GM18867 (cell line): ENCODE measurements at regions not wholly inside any gene's neighbourhood (a gene's known extent, or its start where the extent isn't known, plus 50 kb on each side); places are given as distances from the start of the nearest gene placed in this dataset.
A peak's percentile ranks its signal among the peaks of the same experiment; 100 is the strongest.

Experiments
- ATAC-seq: cut with Tn5 transposase; IDR thresholded peaks from one replicate; pipeline ENCODE4 v1.9.1; 2021; ENCODE audit warnings: mild to moderate bottlenecking, moderate library complexity; ENCODE audit not compliant: unreplicated experiment

DNA sequence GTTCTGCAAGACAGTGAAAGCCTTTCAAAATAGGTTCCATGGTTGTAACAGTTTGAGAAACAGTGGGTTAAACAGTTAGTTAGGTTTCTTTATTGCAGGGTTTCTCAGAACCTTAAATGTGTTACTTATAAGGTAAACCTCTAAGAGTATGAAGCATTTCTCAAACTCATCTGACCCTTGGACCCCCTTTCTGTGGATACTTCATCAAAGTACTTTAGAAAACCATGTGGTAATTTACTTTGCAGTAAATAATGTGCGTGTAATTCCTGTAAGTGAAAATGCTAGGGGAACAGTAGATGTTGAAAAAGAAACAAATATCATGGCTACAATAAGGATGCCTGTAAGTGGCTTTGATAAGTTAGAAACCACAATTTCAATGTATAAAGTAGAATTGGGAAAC is 354.6 kb upstream of the RARB start:
- no peak for ATAC-seq

DNA sequence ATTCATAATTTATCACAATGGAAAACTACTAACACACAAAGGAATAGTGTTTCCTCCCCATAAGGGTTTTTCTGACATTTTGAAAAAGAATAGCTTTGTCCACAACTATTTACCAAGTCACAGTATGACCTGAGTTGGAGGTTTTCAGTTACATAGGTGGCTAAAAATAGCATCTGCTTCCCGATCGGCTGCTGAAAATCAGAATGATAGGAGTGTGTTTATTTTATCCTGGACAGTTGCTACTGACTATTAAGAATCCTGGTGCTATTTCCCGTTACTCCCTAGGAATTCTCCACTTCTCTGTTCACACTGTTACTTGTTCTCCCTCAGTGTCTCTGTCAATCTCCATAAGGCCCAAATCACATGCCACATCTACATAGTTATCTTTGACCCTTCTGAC is 353.9 kb upstream of the RARB start:
- ATAC-seq: no peak

DNA sequence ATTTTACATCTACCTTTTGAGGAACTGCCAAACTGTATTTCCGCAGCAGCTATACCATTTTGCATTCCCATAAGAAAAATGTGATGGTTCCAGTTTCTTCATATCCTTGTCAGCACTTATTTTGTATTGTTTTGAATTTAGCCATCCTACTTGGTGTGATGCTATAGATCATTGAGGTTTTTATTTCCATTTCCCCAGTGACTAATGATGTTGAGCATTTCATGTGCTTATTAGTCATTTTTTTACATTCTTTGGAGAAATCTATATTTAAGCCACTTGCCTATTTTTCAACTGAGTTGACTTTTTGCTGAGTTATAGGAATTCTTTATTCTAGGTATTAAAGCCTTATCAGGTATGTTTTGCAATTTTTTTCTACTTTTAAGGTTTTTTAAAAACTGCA is 347.6 kb upstream of the RARB start:
- ATAC-seq: no peak

DNA sequence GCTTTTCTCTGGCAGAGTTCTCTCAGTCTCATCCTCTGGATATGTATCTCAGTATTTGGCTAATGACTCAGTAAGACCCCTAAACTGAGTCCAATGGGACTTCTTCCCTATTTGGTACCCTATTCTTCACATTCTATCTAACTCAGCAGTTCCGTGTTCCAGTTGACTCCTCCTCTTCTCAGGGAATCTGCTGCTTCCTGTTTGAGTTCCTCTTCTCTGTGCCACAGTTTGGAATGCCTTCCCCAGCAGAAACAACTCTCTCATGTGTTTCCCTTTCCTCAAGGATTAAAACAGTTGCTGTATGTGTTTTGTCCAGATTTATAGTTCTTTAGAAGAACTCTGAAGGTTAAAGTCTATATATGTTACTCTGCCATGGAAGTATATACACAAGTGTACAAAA is 344.0 kb upstream of the RARB start:
- no peak for ATAC-seq

DNA sequence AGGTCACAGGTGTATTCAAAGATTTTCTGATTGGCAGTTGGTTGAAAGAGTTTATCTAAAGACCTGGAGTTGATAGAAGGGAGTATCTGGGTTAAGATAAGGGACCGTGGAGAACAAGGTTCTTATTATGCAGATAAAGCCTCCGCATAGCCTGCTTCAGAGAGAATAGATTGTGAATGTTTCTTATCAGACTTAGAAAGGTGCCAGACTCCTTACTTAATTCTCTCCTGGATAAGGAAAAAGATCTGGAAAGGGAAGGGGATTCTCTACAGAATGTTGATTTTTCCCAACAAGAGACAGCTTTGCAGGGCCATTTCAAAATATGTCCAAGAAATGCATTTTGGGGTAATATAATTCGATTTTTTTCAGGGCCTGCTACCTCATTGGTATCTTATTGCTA is 341.3 kb upstream of the RARB start:
- ATAC-seq: no peak

DNA sequence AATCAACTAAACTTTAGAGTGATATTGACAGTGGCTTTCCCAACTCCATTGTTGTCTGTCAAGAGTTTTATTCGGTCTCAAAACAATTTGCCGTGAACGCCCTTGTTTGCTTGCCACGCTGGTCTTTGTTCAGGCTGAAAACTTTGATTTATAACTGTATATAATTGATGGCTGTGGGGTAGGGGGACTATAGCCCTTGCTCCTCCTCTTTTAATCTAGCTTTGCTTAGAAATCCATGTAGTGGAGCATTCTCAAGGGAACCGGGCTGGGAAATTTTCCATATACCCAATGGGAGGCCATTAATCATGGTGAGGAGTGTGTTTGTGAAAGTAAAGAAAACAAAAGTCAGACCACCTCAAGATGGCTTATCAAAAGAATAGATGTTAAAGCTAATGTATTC is 339.8 kb upstream of the RARB start:
- ATAC-seq: no peak

DNA sequence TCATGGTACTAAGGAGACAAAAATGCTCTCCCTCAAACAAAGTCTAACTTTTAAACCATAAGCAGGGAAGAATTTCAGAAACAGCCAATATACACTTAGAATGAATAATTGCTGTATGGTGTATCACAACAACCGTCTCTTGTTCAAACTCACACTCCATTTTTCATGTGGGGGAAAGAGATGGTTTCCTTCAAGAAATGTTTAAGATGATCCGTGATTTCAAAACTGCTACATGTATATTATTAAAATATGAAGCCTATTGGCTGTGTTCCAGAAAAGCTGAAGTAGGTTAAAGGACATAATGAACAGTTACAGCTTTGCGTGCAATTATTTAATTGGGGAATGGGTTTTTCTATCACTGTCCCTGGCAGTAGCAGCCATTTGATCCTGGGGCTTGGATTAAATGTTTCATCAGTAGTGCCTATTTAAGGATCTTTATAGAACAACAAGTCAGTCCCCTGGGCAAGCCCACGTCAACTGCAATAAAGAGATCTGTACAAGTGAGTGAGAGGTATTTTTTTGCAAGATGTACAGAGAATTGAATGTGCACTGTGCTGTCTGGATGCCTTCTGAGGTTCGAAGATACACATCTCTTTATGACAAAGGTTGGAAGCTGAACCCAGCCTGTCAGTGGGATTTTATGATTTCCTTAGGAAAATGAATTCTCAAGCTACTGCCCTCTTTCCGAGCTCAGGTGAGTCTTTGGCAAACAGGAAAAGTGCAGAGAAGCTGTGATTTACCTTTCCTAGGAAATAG is 337.2 kb upstream of the RARB start:
- ATAC-seq: no peak

DNA sequence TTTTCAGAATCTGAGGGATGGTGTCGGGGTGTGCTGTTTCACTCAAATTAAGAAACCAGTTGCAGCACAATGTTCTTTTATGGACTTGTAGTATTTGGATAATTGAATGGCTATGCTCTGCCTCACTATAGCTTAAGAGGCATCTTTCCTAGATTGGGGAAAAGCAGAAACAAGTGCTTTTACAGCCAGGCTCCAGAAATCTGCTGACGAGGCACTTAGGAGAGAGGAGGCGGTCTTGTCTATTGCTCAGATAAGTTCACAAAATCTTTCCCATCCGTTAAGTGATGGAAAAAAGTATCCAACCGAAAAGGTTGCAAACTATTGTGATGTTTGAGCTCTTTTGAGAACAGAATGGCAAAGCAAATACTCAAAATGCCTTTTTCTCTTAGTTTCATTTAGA is 336.1 kb upstream of the RARB start:
- ATAC-seq: no peak

DNA sequence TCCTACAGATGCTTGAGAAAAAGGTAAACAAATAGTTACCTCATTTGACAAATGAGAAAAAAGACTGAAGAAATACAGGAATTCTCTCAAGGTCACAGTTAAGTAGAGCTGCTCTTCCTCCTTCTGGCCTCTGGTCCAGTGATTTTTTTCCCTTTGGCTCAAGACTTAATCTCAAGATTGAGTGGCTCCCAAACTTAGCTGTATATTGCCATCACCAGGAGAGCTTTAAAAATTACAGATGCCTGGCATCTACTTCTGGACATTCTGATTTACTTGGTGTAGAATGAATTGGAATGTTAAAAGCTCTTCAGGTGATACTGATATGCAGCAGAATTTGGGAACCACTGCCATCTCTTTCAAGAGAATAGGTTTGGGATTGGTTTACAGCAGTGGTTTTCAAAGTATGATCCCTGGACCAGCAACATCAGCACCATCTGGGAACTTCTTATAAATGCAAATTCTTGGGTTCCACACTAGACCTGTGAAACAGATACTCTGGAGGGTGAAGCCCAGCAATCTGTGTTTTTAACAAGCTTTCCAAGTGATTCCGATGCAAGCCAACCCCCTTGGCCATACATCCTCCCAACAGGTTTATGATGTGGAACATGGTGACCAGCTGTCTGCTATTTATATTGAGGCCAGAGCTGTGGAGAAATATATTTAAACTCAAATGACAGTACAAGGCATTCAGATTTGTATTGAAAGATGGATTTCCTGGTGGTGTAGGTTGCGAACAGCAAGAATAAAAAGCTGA is 333.0 kb upstream of the RARB start:
- no peak for ATAC-seq

DNA sequence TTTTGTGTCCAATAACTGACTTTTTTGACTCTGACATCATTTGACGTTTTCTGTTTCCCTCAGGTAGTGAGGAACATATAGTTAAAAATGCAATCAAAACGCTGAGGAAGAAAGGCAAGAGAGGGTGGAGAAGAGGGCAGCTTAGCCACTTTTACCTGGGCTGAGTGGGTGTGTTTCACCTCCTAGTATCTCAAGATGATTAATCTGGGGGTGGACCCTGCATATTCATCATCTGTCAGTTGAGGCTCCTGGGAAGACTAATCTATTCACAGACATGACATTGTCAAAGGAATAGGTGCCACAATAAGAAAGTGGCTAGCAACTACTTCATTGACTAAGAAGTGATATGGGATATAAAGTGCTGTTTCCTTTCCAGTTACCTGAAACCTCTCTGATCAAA is 331.5 kb upstream of the RARB start:
- no peak for ATAC-seq

DNA sequence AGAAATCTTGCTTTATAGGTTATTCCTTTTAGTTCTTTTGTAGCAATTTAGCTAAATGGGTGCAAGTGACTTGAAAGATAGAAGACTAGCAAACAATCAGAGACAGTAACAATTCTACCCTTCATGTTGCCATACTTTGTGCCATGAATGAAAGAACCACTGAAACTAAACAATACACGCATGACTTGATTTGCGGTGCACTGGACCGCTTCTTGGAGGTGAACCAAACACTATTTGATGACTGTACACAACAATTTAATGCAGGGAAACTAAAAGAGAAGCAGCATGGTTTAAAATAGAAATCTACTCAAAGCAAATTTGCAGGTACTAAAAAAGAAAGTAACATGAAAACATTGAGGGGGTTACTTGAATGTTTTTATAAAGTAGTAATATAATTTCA is 331.0 kb upstream of the RARB start:
- peak; percentile 62 for ATAC-seq

DNA sequence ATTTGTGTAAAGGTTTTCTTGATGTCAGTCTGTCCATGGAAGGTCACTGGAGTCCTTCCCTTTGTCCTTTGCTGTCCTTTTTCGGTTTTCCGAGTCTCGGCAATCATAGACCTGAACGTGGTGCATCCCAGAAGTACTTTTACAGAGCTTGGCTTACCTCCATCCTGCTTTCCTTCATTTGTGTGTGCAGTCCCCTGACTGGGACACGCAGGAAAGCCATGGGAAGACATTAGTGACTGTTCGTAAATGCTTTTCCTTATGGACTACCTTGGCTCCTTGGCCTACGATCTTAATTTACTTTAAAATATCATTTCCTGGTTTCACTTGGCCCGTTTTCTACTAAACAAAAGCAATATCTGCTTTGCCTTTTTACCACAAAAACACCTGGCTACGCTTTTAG is 328.4 kb upstream of the RARB start:
- ATAC-seq: no peak

DNA sequence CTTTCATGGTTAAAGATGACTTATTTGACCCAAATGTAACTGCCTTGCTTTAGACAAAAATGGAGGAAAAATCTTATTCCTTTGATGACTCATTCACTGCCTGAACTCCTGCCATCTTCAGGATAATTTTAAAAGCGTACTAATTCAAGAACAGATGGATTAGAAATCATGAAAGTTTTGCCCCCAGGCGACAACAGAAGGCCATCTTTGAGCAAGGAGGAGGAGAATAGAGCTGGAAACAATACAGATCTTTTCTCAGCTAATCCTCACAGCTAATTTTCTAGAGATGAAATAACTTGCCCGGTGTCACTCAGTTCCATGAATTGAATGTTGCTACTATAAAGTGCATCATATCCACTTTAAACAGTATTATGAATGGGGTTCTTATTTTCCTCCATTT is 324.7 kb upstream of the RARB start:
- no peak for ATAC-seq

DNA sequence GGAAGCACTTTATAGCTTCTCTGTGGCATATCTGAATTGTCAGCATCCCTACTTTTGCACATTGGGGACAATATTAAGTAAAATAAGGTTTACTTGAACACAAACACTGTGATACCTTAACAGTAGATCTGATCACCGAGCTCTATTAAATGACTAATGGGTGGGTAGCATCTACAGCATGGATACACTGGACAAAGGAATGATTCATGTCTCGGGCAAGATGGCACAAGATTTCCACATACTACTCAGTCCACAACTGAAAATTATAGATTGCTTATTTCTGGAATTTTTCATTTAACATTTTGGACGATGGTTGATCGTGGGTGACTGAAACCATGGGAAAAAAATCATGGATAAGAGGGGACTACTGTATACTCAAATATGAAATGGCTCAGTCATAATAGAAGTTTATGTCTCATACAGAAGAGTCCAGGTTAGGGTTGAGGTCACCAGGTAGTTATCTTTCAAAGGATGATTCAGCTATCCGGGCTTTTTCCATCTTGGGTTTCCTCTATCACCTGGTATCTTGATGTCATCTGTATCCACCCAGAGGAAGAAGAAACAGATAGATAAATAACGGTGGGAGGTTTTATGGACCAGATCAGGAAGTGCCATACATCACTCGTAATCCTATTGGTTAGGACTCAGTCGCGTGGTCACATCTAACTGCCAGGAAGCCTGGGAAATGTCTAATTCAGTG is 320.0 kb upstream of the RARB start:
- no peak for ATAC-seq

DNA sequence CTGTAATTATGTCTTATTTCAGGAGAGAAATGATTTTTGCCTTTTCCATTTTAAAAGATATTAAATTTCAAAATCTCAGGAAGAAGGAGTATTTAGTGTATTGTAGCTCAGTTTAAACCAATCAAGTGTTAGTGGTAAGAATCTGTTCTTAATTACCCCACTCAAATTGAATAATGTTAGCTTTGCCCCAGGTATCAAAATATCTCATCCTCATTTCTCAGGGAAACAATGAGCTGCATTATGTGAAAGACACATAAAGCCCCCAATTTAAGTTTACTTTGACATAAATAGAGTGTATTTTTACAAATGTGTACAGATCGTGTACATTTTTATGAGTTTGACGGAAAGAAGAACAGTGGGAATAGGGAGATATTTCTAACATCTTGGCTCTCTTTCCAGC is 317.4 kb upstream of the RARB start:
- ATAC-seq: no peak

DNA sequence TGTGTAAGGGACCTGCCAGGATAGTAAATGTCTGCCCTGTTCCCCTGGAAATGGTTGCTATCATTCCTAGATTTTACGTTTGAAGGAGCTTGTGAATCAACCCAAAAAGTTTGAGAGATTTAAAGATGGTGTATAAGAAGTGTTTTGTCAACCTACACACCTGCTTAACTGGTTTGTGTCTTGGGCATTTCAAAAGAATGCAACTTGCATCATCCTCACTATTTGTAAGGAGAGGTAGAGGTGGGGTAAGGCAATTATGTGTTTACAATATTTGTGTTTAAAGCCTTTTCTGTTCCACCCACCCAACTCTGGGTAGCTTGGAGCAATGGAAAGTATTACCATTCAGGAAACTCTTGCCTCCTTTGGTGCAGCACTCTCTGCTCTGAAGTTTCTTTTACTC is 314.2 kb upstream of the RARB start:
- no peak for ATAC-seq

DNA sequence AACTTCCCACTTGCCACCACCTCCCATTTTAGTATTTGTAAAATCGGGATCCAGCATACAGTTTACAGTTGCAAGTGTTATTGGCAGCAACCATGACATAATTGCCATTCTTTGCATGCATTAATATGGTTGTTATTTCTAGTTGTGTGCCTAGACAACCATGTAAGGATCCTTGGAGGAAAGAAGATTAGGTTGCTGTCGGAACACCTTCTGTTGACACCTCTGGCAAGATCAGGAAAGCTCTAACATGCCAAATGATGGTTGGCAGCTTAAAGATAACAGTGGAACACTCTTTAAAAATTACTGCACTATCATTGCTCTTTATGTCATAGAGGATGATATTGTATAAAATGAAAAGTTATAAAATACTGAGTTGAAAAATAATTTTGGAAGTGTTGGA is 313.5 kb upstream of the RARB start:
- ATAC-seq: no peak

DNA sequence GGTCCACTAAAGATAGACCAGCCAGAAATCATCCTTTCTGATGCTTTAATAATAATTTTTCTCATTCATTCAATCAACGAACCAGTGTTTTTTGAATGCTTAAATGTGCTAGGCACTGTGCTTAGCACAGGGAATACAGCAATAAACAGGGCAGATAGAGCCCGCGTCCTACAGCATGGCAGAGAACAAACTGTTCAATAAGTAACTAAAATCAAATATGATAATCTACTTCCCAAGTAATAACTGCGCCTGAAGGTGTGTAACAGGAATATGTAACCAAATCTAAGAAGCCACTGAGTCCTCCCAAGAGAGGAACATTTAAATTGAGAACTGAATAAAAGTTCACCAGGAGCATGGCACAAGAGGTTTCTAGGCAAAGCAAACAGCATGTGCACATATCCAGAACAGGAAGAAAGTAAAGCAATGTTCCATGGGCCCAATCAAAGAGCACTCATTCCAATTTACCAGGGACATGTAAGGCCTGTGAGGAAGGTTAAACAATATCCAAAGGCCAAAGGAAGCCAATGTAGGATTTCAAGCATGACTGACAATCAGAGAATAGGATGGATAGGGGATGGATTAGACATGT is 311.0 kb upstream of the RARB start:
- ATAC-seq: no peak

DNA sequence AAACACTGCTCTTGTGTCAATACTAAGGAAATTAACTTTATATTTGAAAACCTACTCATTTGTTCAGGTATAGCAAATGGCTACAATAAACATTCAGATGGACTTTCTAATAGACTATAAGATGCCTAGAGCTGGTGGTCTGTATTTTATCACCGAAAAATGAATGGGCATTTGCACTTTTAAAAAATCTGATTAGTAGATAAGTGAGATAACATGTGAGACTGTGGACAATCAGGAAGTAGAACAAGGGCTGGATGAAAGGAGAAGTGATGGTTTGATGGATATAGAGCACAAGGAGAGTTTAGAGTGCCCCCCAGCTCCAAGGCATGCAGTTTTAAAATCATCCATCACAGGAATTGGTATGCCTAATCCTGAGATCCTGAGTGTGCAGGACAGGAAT is 308.4 kb upstream of the RARB start:
- no peak for ATAC-seq

DNA sequence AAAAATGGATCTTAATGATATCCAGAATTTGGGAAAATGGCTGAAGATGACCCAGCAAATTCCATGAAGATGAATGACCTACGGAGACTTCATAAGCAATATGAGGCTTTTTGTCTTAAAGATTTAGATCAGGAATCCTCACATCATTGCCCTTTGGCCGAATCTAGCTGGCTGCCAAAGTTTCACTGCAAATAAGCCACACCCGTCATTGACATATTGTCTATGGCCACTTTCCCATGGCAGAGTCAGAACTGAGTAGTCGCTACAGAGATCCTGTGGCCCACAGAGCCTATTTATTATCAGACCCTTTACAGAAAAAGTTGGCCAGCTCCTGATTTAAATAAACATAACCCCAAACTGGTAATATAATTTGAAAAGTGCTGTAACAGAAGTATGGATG is 307.4 kb upstream of the RARB start:
- no peak for ATAC-seq

DNA sequence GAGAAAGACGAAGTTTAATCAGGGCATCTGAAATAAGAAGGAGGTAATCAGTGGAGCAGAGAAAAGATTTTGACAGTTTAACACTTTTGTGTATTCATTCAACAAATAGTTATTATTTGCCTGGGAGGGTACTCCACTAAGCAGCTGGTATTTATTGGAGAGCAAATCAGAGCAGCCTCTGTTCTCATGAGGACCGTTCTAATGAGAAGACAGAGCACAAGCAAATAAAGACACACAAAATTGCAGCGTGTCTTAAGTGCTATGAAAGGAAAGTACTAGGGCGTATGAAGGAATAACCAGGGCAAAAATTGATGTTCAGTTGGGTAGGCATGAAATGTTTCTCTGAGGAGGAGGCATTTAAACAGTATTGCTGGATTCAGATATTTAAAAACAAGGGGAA is 302.9 kb upstream of the RARB start:
- no peak for ATAC-seq

DNA sequence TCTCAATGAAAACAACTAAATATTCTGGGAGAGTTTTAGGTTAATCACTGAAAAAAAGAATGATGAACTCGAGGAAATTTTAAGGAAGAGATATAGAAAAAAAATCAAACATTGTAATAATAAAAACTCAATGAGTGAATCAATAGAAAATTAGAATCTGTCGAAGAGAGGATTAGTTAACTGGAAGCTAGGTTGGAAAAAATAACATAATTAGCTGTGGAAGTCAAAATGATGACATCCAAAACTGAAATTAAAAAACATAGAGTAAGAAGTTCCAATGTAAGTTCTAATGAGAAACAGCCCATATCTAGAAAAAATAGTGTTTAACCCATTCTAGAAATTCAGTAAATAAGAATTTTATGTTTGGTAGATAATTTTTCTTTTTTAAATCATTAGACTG is 299.3 kb upstream of the RARB start:
- ATAC-seq: no peak
